Gastrocnemius medialis (tissue), 4 donors: ENCODE measurements at regions not wholly inside any gene's neighbourhood (a gene's known extent, or its start where the extent isn't known, plus 50 kb on each side); places are given as distances from the start of the nearest gene placed in this dataset.

ENCODE experiments used
- POLR2A ChIP-seq, 2 donors: fragments of 450-650 bp; IDR thresholded peaks; one replicate each; pipeline ENCODE4 v1.6.1; 2017; ENCODE audit warnings: antibody characterized with exemption in 2 of 2, mild to moderate bottlenecking in 2 of 2, moderate library complexity in 2 of 2
- TF ChIP-seq, protein P1 (sequence below), 5 experiments: fragments of 450-650 bp in 3 of 5; fragments of 200-600 bp in 2 of 5; sonication (generic) in 2 of 5; IDR thresholded peaks in 4 of 5; conservative IDR thresholded peaks in 1 of 5; 1 replicate in 4 of 5; 2 replicates in 1 of 5; pipeline ENCODE4 v1.5.1; 2016 to 2019; ENCODE audit warnings: antibody characterized with exemption in 5 of 5, mild to moderate bottlenecking in 3 of 5, moderate library complexity in 3 of 5

DNA sequence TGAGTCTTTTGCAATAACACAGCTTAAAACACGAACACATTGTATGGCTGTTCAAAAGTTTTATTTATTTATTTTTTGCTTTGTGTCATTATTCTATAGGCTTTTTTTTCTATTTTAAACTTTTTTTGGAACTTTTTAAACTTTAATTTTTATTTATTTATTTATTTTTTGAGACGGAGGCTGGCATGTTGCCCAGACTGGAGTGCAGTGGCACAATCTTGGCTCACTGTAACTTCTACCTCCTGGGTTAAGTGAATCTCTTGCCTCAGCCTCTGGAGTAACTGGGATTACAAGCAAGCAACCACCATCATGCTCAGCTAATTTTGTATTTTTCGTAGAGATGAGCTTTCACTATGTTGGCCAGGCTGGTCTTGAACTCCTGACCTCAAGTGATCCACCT, 88.3 kb upstream of the GADD45A start:
- TF ChIP-seq, protein P1, sequence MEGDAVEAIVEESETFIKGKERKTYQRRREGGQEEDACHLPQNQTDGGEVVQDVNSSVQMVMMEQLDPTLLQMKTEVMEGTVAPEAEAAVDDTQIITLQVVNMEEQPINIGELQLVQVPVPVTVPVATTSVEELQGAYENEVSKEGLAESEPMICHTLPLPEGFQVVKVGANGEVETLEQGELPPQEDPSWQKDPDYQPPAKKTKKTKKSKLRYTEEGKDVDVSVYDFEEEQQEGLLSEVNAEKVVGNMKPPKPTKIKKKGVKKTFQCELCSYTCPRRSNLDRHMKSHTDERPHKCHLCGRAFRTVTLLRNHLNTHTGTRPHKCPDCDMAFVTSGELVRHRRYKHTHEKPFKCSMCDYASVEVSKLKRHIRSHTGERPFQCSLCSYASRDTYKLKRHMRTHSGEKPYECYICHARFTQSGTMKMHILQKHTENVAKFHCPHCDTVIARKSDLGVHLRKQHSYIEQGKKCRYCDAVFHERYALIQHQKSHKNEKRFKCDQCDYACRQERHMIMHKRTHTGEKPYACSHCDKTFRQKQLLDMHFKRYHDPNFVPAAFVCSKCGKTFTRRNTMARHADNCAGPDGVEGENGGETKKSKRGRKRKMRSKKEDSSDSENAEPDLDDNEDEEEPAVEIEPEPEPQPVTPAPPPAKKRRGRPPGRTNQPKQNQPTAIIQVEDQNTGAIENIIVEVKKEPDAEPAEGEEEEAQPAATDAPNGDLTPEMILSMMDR (IDR thresholded peaks at IDR 0.05 in 4 of 5, conservative IDR thresholded peaks at IDR 0.05 in 1 of 5): no peak
- TF ChIP-seq POLR2A (IDR thresholded peaks at IDR 0.05): no peak
